HG02588 (cell line): ENCODE measurements at regions not wholly inside any gene's neighbourhood (a gene's known extent, or its start where the extent isn't known, plus 50 kb on each side); places are given as distances from the start of the nearest gene placed in this dataset.
"Not testable (repeated sequence)": the region's sequence is repeated elsewhere in the genome, so short reads cannot be mapped to it uniquely, and the experiment has no call there.

Source experiments
- ATAC-seq: cut with Tn5 transposase; IDR thresholded peaks from one replicate; pipeline ENCODE4 v1.9.1; 2021; ENCODE audit warnings: mild to moderate bottlenecking, moderate library complexity; ENCODE audit not compliant: unreplicated experiment

DNA sequence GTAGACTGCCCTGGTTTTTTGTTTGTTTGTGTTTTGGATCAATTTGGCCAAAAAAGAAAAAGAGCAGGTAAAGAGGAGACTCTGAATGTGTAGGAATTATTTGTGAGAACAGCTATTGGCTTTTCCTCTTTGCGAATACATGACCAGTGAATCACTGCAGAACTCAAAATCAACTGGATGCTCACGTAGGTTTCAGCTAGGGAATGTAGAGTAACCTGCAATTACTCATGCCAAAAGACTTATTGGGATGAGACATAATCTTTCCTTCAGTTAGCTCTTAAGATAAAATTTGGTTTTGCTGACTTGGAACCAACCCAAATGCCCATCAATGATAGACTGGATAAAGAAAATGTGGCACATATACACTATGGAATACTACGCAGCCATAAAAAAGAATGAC, 348.0 kb downstream of the NPR3 start:
- no peak for ATAC-seq

DNA sequence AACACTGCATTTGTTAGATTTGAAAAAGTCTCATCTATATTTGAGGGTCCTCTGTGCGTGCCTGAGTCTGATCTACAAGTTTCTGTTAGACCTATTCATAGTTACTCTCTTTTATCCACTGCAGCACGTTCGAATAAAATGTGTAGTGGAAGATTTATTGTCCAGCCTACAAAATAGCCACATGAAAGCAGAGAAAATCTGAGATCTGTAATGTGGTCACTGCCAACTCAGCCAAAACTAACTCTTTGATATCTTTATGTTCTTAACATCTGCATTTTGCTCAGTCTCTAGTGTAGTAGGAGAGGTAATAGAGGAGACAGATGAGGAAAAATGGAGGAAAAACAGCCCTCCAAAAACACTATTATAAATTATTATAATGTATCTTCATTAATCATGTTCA, 354.0 kb downstream of the NPR3 start:
- no peak for ATAC-seq

DNA sequence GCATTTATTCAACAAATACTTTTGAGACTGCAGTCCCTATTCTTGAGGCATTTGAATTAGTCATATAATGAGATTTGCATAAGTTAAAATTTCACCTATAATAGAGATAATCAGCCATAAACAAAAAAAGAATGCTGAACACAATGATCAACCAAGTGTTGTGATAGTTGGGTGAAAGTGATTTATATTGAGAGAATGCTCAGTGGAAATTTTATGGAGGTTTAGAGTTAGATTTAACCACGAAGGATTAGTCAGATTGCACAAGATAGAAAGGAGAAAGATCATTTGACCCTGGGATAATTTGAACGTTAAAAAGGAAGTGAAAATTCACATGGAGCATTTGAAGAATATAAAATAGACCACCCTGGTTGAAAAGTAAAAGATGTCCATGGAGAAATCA, 356.2 kb downstream of the NPR3 start:
- no peak for ATAC-seq

DNA sequence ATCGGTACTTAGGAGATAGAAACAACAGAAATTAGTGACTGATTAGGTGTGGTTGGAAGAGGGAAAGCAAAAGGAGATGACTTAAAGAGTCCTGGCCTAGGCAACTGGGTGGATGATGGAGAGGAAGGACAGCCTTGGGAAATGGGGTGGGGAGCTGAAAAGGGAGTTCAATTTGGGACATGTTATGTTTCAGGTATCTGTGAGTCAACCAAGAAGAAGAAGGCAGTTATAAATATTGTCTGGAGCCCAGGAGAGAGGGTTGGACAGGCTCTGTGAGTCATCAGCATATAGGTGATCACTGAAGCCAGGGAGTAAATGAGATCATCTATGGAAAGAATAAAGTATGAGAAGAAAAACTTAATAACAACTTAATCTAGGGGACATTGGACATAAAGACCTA, 357.7 kb downstream of the NPR3 start:
- no peak for ATAC-seq

DNA sequence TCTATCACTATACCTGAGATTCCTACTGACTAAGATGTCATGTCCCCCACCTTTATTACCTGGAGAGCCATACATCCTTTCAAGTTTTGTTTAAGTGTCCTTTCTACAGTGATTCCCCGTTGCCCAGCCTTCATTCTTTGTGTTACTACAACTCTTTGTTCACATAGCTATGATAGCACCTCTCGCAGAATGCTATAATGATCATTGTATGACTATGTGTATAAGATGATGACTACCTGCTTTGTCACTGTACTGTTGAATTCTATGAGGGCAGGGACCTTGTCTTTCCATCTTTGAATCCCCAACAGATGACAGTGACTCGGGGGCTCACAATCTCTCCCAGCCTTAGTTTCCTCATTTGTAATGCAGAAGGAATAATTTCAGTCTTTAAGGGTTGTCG, 361.2 kb downstream of the NPR3 start:
- ATAC-seq: no peak

DNA sequence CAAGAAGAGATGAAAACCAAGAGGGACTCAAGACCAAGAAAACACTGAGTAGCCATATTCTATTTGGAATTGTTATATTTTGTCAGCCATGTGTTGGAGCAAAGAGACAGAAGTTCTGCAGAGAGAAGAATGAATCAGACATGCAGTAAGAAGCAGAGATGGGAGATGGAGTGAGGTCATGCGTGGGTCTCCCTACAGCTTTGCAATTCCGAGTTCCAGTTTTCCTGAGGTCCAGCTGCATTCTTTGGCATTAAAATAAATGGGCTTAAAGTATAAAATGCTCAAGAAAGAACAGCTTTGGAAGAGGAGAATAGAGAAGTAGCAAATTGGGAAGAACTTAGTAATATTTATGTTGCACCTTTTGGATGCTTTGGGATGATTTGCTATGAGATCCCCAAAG, 361.6 kb downstream of the NPR3 start:
- no peak for ATAC-seq

DNA sequence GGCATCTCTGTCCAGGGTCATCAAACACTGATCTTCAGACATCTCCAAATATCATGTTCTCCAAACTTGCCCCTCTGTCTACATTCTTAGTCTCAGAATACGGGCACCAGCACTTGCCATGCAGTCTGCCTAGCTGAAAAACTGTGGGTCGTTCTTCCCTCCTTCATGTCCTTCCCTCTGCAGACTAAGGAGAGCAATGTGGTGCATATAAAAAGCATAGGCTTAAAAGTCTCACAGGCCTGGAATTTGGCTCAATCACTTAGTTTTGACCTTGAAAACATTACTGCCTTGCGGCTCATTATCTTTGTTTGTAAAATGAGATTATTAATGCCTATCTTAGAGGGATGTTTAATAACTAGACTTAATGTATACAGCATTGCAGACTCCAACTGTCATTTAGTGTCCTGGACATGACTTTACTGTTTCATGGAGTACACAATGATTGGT, 362.8 kb downstream of the NPR3 start:
- ATAC-seq: no peak

DNA sequence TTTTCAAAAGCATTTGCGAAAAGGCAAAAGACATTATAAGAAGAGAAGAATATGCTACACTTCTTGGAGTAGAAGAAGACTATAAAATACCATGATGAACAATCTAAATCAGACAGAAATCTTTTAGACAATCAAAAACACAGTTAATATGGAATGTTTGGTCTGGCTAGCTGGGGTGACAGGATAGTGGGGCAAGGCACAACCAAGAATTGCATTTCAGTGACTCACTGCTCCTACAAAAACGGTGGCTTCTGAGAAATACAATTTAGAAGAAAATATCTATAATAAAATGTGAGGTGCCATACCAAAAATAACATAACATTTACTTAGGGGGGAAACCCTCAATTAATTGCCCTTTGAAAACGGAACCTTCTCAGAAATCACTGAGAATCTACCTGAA, 363.4 kb downstream of the NPR3 start:
- ATAC-seq: no peak

DNA sequence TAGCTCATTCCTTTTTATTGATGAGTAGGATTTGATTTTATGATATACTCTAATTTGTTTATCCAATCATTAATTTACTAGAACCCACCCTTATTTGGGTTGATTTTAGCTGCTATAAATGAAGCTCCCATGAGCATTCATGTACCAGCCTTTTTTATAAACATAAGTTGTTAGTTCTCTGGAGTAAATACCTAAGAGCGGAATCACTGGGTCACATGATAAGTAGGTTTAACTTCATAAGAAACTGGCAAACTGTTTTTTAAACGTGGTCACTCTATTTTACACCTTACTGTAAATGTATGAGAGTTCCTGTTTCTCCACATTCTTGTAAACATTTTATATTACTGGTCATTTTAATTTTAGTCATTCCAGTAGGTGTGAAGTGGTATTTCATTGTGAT, 364.6 kb downstream of the NPR3 start:
- ATAC-seq: no peak

DNA sequence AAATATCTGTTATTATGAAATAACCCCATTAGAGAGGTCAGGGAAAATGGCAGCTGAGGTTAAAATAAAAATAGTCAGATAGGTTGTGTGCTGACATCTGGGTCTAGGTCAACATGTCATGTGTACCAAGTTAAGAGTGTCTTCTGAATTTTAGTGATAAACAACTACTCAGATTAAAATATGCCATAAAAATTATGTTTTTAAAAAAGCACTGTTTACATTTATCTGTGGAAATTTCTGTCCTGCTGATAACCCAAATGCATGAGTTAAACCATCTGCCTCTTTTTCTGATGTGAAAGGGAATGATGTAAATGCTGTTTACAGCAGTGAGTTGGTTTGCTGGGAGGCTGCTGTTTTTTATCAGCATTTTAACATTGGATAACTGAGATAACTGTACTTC, 361.2 kb upstream of the TARS1 start:
- ATAC-seq: no peak

DNA sequence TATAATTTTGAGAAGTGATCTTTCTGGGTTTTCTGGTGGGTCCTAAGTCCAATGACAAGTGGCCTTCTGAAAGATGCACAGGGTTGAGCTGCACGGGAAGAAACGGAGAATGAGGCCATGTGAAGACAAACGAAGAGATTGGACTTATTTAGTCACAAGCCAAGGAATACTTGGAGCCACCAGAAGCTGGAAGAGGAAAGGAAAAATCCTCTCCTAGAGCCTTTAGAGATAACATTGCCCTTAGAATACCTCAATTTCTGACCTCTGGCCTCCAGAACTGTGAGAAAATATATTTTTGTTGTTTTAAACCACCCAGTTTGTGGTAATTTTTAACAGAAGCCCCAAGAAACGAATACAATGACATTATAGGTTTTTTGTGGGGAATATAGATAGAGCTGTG, 360.5 kb upstream of the TARS1 start:
- ATAC-seq: no peak

DNA sequence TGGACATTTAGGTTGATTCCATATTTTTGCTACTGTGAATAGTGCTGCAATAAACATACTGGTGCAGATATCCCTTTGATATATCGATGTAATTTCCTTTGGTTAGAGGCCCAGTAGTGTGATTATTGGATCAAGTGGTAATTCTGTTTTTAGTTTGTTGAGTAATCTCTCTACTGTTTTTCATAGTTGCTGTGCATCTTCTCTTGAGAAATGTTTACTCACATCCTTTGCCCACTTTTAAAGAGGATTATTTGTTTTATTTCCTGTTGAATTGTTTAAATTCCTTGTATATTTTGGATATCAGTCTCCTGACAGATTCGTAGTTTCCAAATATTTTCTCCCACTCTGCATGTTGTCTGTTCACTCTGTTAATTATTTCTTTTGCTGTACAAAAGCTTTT, 352.6 kb upstream of the TARS1 start:
- ATAC-seq: no peak

DNA sequence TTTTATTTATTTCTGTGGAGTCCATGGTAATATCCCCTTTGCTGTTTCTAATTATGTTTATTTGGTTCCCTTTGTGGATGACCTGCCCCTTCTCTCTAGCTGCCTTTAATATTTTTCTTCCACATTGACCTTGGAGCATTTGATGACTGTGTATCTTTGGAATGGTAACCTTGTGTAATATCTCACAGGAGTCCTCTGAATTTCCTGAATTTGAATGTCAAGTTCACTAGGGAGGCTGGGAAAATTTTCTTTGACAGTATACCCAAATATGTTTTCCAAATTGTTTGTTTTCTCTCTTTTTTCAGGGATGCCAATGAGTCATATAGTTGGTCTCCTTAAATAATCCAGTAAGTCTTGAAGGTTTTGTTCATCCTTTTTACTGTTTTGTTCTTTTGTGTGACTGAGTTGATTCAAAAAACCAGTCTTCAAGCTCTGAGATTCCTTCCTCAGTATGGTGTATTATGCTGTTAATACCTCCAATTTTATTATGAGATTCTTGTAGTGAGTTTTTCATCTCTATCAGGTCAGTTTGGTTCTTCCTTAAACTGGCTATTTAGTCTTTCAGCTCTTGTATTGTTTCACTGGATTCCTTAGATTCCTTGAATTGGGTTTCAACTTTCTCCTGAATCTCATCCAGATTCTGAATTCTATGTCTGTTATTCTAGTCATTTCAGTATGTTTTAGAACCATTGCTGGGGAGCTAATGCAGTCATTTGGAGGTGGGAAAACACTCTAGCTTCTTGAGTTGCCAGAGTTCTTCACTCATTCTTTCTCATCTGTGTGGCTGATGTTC, 349.0 kb upstream of the TARS1 start:
- ATAC-seq: no peak

DNA sequence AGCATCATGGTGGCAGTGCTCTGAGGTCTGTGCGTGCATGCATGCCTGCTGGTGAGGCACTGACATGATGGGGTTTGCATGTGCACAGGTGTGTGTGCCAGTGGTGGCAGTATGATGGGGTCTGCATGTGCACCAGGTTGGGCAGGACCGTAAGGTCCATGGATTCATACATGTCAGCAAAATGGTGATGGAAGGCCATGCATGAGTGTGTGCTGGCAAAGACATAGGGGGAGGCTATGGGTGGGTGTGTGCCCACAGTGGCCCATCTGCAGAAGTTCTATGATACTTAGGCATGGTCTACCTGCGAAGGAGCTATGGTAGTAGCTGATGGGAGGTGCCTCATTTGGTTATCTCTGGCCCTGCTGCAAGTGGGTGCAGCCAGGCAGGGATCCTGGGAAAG, 348.0 kb upstream of the TARS1 start:
- no peak for ATAC-seq

DNA sequence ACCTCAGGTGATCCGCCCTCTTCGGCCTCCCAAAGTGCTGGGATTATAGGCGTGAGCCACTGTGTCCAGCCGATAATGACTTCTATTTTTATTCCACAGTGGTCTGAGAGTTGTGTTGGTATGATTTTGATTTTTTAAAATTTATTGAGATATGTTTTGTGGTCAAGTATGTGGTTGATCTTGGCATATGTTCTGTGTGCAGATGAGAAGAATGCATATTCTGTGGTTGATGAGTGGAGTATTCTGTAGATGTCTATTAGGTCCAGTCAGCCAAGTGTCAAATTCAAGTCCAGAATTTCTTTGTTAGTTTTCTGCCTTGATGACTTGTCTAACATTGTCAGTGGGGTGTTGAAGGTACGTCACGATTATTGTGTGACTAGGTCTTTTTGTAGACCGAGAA, 338.2 kb upstream of the TARS1 start:
- ATAC-seq: no peak

DNA sequence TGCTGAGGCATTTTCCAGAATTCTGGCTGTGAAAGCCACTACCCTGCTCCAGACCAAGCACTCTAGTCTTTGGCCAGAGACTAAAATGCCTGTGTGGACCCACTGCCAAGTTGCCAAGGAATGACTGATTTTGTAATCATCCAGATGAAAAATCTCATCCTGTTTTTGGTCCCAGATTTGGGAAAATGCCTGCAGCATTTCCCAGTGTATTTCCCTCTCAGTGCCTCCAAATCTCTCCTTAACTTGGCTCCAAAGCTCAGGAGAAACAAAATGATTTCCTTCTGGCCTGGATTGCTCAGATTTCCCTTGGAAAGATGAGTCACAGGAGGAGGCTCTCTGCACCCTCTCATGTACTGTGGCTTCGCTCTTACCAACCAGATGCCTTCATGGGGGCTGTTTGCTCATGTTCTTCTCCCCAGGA, 335.2 kb upstream of the TARS1 start:
- ATAC-seq: no peak

DNA sequence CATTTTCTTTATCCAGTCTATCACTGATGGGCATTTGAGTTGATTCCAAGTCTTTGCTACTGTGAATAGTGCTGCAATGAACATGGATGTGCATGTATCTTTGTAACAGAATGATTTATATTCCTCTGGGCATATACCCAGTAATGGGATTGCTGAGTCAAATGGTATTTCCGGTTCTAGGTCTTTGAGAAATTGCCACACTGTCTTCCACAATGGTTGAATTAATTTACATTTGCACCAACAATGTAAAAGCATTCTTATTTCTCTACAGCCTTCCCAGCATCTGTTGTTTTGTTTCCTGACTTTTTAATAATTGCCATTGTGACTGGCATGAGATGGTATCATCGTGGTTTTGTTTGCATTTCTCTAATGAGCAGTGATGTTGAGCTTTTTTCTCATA, 330.3 kb upstream of the TARS1 start:
- ATAC-seq: not testable (repeated sequence)

DNA sequence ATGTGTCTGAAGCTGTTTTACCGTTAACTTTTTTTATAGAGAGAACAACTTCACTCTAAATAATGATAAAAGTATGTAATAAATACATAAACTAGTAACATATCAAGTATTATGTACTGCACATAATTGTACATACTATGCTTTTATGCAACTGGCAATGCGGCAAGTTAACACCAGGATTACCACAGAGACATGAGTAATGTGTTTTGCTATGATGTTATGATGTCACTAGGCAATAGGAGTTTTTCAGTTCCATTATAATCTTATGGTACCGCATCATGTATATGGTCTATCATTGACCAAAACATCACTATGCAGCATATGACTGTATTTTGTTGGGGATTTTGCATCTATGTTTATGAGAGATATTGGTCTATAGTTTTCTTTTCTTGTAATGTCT, 326.4 kb upstream of the TARS1 start:
- no peak for ATAC-seq

DNA sequence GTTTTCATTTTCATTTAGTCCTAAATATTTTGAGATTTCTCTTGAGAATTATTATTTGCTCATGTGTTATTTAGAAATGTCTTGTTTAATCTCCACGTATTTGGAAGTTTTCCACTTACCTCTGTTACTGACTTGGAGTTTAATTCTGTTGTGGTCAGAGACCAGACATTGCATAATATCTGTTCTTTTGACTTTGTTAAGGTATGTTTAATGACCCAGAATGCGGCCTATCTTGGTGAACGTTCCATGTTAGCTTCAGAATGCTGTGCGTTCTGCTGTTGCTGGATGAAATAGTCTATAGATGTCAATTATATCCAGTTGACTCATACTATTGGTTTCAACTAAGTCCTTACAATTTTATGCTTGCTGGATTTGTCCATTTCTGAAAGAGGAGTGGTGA, 325.3 kb upstream of the TARS1 start:
- no peak for ATAC-seq

DNA sequence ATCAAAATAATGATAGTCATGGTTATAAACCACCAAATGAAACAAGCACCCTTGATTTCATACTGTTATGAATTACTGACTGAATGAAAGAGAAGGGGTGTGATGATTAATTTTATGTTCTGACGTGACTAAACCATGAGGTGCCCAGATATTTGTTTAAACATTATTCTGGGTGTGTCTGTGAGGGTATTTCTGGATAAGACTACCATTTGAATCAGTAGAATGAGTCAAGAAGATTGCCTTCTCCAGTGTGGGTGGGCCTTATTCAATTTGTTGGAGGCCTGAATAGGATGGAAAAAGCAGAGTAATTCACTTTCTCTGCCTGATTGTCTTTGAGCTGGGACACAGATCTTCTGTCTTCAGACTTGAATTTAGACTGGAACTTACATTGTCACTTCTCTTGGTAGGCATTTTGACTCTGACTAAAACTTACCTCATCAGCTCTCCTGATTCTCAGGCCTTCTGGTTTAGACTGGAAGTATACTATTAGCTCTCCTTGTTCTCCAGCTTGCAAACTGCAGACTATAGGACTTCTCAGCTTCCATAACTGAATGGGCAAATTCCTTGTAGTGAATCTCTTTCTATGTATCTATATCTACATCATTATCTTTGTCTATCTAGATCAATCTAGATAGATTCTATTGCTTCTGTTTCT, 321.9 kb upstream of the TARS1 start:
- ATAC-seq: no peak

DNA sequence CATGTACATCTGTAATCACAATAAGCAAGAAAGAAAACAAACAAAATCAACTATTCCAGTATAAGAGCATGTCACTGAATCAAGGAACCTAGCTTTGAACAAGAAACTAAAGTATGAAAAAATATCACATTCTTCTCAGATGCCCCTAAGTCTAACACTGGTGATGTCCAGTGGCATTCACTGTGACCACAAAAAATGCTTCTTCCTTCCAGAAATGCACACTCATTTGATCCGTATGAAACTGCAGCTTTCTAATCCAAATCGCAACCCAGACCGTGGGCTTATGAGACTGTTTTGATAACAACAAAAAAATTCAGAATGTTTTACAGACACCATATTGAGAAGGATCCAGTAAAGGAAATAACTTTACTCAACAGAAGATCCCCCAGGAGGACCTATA, 320.1 kb upstream of the TARS1 start:
- no peak for ATAC-seq

DNA sequence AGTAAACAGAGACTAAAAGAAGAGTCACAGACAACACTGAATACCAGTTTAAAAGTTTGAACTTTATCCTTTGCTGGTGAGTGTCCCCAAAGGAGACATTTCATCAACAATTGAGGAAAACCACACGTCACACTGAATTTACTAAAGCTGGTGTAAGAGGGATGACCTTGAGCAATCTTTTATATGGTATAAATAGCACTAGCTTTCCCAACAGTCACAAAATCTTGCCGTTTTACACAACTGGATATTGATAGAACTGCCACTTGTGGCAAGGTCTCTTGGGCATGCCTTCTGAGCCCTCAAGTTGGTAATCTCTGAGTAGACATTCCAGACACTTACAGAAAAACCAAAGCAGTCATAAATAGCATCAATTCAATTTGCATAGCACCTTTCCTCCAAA, 311.5 kb upstream of the TARS1 start:
- ATAC-seq: no peak

DNA sequence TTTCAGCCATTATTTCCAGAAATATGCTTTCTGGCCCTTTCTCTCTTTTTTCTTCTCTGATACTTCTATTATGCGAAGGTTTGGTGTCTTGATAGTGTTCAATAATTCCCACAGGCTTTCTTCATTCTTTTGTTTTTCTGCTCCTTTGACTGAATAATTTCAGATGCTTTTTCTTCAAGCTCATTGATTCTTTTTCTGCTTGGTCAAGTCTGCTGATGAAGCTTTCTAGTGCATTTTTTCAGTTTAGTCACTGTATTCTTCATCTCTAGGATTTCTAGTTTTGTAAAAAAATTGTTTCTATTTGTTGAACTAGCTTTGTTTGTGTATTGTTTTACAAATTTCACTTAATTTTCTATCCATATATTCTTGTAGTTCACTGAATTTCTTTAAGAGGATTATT, 304.0 kb upstream of the TARS1 start:
- ATAC-seq: no peak
